ENCODE measurements at regions not wholly inside any gene's neighbourhood (a gene's known extent, or its start where the extent isn't known, plus 50 kb on each side); places are given as distances from the start of the nearest gene placed in this dataset.

DNA sequence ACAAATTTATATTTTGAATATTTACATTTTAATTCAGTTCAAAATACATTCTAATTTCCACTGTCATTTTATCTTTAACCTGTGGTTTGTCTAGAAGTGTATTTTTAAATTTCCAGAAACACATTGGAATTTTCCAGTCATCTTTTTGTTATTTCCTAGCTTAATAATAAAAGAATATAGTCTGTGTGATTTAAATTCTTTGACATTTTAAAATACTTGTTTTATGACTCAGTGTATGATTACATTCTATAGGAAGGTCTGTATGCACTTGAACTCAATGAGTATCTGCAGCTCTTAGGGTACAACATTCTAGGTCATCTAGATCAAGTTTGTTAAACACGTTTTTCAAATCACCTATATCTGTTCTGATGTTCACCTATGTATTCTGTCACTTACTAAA is 88.3 kb upstream of the MBOAT2 start:
- no peak for TF ChIP-seq EZH2phosphoT487 (IDR thresholded peaks at IDR 0.05)
- TF ChIP-seq, protein P1, sequence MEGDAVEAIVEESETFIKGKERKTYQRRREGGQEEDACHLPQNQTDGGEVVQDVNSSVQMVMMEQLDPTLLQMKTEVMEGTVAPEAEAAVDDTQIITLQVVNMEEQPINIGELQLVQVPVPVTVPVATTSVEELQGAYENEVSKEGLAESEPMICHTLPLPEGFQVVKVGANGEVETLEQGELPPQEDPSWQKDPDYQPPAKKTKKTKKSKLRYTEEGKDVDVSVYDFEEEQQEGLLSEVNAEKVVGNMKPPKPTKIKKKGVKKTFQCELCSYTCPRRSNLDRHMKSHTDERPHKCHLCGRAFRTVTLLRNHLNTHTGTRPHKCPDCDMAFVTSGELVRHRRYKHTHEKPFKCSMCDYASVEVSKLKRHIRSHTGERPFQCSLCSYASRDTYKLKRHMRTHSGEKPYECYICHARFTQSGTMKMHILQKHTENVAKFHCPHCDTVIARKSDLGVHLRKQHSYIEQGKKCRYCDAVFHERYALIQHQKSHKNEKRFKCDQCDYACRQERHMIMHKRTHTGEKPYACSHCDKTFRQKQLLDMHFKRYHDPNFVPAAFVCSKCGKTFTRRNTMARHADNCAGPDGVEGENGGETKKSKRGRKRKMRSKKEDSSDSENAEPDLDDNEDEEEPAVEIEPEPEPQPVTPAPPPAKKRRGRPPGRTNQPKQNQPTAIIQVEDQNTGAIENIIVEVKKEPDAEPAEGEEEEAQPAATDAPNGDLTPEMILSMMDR (IDR thresholded peaks at IDR 0.05), result no peak
- TF ChIP-seq EZH2 (IDR thresholded peaks at IDR 0.05), result no peak
